Sigmoid colon (tissue), 3 donors: ENCODE measurements at regions not wholly inside any gene's neighbourhood (a gene's known extent, or its start where the extent isn't known, plus 50 kb on each side); places are given as distances from the start of the nearest gene placed in this dataset.

Experiments used
- POLR2A ChIP-seq, 2 donors: fragments of 450-650 bp; IDR thresholded peaks; one replicate each; pipeline ENCODE4 v1.6.1; 2016; ENCODE audit warnings: antibody characterized with exemption in 2 of 2, mild to moderate bottlenecking in 2 of 2, moderate library complexity in 2 of 2
- TF ChIP-seq, protein P1 (sequence below), 4 experiments: fragments of 450-650 bp in 3 of 4; fragments of 200-600 bp in 1 of 4; IDR thresholded peaks; one replicate each; pipeline ENCODE4 v1.5.1; 2016 to 2019; ENCODE audit warnings: antibody characterized with exemption in 4 of 4, mild to moderate bottlenecking in 3 of 4, moderate library complexity in 2 of 4

GRCh38 chr9:21552244-21553170 is 70.4 kb upstream of the IFNE start:
- TF ChIP-seq, protein P1, sequence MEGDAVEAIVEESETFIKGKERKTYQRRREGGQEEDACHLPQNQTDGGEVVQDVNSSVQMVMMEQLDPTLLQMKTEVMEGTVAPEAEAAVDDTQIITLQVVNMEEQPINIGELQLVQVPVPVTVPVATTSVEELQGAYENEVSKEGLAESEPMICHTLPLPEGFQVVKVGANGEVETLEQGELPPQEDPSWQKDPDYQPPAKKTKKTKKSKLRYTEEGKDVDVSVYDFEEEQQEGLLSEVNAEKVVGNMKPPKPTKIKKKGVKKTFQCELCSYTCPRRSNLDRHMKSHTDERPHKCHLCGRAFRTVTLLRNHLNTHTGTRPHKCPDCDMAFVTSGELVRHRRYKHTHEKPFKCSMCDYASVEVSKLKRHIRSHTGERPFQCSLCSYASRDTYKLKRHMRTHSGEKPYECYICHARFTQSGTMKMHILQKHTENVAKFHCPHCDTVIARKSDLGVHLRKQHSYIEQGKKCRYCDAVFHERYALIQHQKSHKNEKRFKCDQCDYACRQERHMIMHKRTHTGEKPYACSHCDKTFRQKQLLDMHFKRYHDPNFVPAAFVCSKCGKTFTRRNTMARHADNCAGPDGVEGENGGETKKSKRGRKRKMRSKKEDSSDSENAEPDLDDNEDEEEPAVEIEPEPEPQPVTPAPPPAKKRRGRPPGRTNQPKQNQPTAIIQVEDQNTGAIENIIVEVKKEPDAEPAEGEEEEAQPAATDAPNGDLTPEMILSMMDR (IDR thresholded peaks at IDR 0.05) = no peak
- TF ChIP-seq POLR2A (IDR thresholded peaks at IDR 0.05) = no peak
